AG09309 (cell line): ENCODE measurements at regions not wholly inside any gene's neighbourhood (a gene's known extent, or its start where the extent isn't known, plus 50 kb on each side); places are given as distances from the start of the nearest gene placed in this dataset.

Source experiments
- DNase-seq: peaks from one replicate; pipeline ENCODE4 v3.0.0-alpha.2; 2010; ENCODE audit warnings: low read depth
- H3K4me3 ChIP-seq: 2 replicates; pipeline ENCODE4 v1.5.1; 2011; ENCODE audit warnings: mild to moderate bottlenecking, low read depth, low read length, moderate library complexity; ENCODE audit not compliant: control insufficient read depth
- CTCF ChIP-seq: IDR thresholded peaks from 2 replicates; pipeline ENCODE4 v1.5.1; 2011; ENCODE audit warnings: mild to moderate bottlenecking, low read depth, low read length, inconsistent platforms; ENCODE audit not compliant: insufficient read depth, control insufficient read depth; ENCODE audit errors: missing control alignments

- no peak for TF ChIP-seq CTCF
- no peak overlapping the region for H3K4me3 ChIP-seq
- no peak for DNase-seq
Observed at GRCh38 chr6:81995548-81996289, 243.2 kb upstream of the TENT5A start.

- no peak overlapping the region for H3K4me3 ChIP-seq
- TF ChIP-seq CTCF: no peak
- DNase-seq: no peak
Observed at GRCh38 chr6:81988871-81989270, 236.4 kb upstream of the TENT5A start.

GRCh38 chr6:81988446-81988845, 236.0 kb upstream of the TENT5A start:
- no peak overlapping the region for H3K4me3 ChIP-seq
- no peak for DNase-seq
- no peak for TF ChIP-seq CTCF

- H3K4me3 ChIP-seq: no peak overlapping the region
- no peak for TF ChIP-seq CTCF
- DNase-seq: no peak
Observed at GRCh38 chr6:81987293-81987692, 234.8 kb upstream of the TENT5A start.

GRCh38 chr6:81985191-81985590, 232.7 kb upstream of the TENT5A start:
- no peak for TF ChIP-seq CTCF
- DNase-seq: no peak
- no peak overlapping the region for H3K4me3 ChIP-seq

- TF ChIP-seq CTCF: no peak
- no peak overlapping the region for H3K4me3 ChIP-seq
- DNase-seq: no peak
Observed at GRCh38 chr6:81984599-81984998, 232.1 kb upstream of the TENT5A start.
